ENCODE measurements at regions not wholly inside any gene's neighbourhood (a gene's known extent, or its start where the extent isn't known, plus 50 kb on each side); places are given as distances from the start of the nearest gene placed in this dataset.

DNA sequence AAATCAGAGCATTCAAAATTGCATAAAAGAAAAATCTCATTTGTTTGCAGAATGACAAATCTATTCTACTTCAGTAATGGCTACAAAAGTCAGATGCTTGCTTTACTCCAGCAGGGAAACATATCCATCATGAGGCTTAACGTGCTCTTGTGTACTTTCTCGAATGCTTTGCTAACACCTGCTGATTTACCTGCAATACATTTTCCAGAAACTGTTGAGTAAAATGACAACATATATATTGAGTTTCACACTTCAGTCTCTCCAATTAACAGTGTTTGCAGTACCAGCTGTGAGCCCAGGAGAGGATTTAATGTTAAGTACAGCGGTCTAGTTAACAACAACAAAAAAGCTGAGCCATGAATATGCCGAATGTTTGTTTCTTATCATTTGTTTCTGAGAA is 391.5 kb upstream of the SMC2 start:
- no peak overlapping the region for H3K4me3 ChIP-seq (replicated peaks in 1 of 2; ENCODE audit: low read depth in 1 of 2, low read length in 2 of 2)
- H3K9me3 ChIP-seq (ENCODE audit: control insufficient read depth in 1 of 2, insufficient read depth in 1 of 2, low read depth in 1 of 2, low read length in 2 of 2) = peaks cover 4 to 11% of the 10 kb centered on the region in 2 experiments; a peak in 2 of 4 replicates
- ATAC-seq = no peak
- no peaks in the 10 kb centered on the region for H3K9me2 ChIP-seq (ENCODE audit: insufficient read depth)
- no peaks in the 10 kb centered on the region for H4K20me1 ChIP-seq (ENCODE audit: insufficient read depth)
- no peak overlapping the region for H3K27ac ChIP-seq (ENCODE audit: low read depth, low read length)
- no peaks in the 10 kb centered on the region for H3K27me3 ChIP-seq (ENCODE audit: insufficient read depth, low read length)
- POLR2A ChIA-PET = no interaction called here
- H3K4me1 ChIP-seq (ENCODE audit: control insufficient read depth in 1 of 2, insufficient read depth in 2 of 2, low read length in 2 of 2) = no peaks in the 10 kb centered on the region
- BruUV-seq (replicated peaks) = no TSS peak
- CTCF ChIA-PET = no interaction called here
- H3K36me3 ChIP-seq (ENCODE audit: control insufficient read depth in 1 of 2, insufficient read depth in 2 of 2, low read length in 2 of 2) = no peaks in the 10 kb centered on the region
- TF ChIP-seq EZH2 (IDR thresholded peaks at IDR 0.05) = no peak
- TF ChIP-seq ELF1 (IDR thresholded peaks at IDR 0.05; ENCODE audit: borderline replicate concordance, low read depth) = no peak
- no peak for TF ChIP-seq EGR1 (IDR thresholded peaks at IDR 0.05; ENCODE audit: low read depth)
- TF ChIP-seq SIN3A (IDR thresholded peaks at IDR 0.05; ENCODE audit: low read depth) = no peak
- TF ChIP-seq, protein P1, sequence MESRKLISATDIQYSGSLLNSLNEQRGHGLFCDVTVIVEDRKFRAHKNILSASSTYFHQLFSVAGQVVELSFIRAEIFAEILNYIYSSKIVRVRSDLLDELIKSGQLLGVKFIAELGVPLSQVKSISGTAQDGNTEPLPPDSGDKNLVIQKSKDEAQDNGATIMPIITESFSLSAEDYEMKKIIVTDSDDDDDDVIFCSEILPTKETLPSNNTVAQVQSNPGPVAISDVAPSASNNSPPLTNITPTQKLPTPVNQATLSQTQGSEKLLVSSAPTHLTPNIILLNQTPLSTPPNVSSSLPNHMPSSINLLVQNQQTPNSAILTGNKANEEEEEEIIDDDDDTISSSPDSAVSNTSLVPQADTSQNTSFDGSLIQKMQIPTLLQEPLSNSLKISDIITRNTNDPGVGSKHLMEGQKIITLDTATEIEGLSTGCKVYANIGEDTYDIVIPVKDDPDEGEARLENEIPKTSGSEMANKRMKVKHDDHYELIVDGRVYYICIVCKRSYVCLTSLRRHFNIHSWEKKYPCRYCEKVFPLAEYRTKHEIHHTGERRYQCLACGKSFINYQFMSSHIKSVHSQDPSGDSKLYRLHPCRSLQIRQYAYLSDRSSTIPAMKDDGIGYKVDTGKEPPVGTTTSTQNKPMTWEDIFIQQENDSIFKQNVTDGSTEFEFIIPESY (IDR thresholded peaks at IDR 0.05; ENCODE audit: extremely low read depth, insufficient replicate concordance, low read length) = no peak
- TF ChIP-seq, protein P2, sequence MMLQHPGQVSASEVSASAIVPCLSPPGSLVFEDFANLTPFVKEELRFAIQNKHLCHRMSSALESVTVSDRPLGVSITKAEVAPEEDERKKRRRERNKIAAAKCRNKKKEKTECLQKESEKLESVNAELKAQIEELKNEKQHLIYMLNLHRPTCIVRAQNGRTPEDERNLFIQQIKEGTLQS (IDR thresholded peaks at IDR 0.05) = no peak
- TF ChIP-seq CBX3 (IDR thresholded peaks at IDR 0.05; ENCODE audit: low read depth) = no peak
- no peak for TF ChIP-seq SP1 (IDR thresholded peaks at IDR 0.05; ENCODE audit: low read depth)
- no peak for TF ChIP-seq ZFX (IDR thresholded peaks at IDR 0.05)
- TF ChIP-seq YY1 (IDR thresholded peaks at IDR 0.05; ENCODE audit: extremely low read depth, insufficient replicate concordance, low read depth, low read length) = no peak
- TF ChIP-seq RAD21 (IDR thresholded peaks at IDR 0.05; ENCODE audit: low read depth) = no peak
- no peak for TF ChIP-seq ZNF274 (IDR thresholded peaks at IDR 0.05; ENCODE audit: low read depth, low read length)
- intact Hi-C loops (cut with micrococcal nuclease) = no loop called here
- H3K4me2 ChIP-seq (ENCODE audit: low read length) = no peak overlapping the region
- no peaks in the 10 kb centered on the region for H3K79me2 ChIP-seq (ENCODE audit: insufficient read depth, low read length)
- DNase-seq (ENCODE audit: low read depth, low spot score) = no peak
- RAD21 ChIA-PET (ENCODE audit: low non-redundant PET in 1 of 2, low total read pairs in 2 of 2, uncharacterized antibody in 2 of 2, unreplicated experiment in 2 of 2) = no interaction called here
- H3K9ac ChIP-seq (ENCODE audit: low read length) = no peak overlapping the region
- H2AFZ ChIP-seq (ENCODE audit: low read depth, low read length, poor library complexity, severe bottlenecking) = no peak overlapping the region
